Urinary bladder (tissue), 3 donors: ENCODE measurements at regions not wholly inside any gene's neighbourhood (a gene's known extent, or its start where the extent isn't known, plus 50 kb on each side); places are given as distances from the start of the nearest gene placed in this dataset.

Experiments used
- DNase-seq: peaks from one replicate; pipeline ENCODE4 v3.0.0-alpha.2; 2015; ENCODE audit errors: extremely low spot score
- H3K27ac ChIP-seq: one replicate; pipeline ENCODE4 v1.5.1; 2013; ENCODE audit warnings: low read depth, mild to moderate bottlenecking, moderate library complexity
- H3K36me3 ChIP-seq: one replicate; pipeline ENCODE4 v1.6.1; 2013; ENCODE audit warnings: mild to moderate bottlenecking, moderate library complexity; ENCODE audit not compliant: insufficient read depth
- H3K4me1 ChIP-seq: one replicate; pipeline ENCODE4 v1.6.1; 2013; ENCODE audit warnings: mild to moderate bottlenecking, moderate library complexity; ENCODE audit not compliant: insufficient read depth
- H3K4me3 ChIP-seq: one replicate; pipeline ENCODE4 v1.5.1; 2013; ENCODE audit warnings: low read depth, low read length
- WGBS: extraction: QIAGEN DNeasy Blood & Tissue Kit; methylation state at CpG from one replicate; pipeline ENCODE4 v1.1.7; 2013; 5-methylcytosine and 5-hydroxymethylcytosine counted together
- donor health status: healthy with polysubstance abuse.
- donor health status: healthy.

GRCh38 chr2:236685361-236685760 lies 115.7 kb downstream of the ACKR3 start:
- no peak for DNase-seq
- Histone ChIP-seq H3K27ac (no peak overlapping the region), H3K36me3 (no peaks in the 10 kb centered on the region), H3K4me3 (no peak overlapping the region), H3K4me1 (no peaks in the 10 kb centered on the region)
- 61% methylated on average over 1 of the region's 1 CpG for WGBS

- no peak for DNase-seq
- 91% methylated on average over 11 of the region's 11 CpGs for WGBS
- Histone ChIP-seq H3K36me3 (no peaks in the 10 kb centered on the region), H3K4me3 (no peak overlapping the region), H3K4me1 (no peaks in the 10 kb centered on the region), H3K27ac (no peak overlapping the region)
Measured at GRCh38 chr2:236685979-236686520, 116.4 kb downstream of the ACKR3 start.

- H3K27ac ChIP-seq, result no peak overlapping the region
- no peaks in the 10 kb centered on the region for H3K36me3 ChIP-seq
- 79% methylated on average over 2 of the region's 2 CpGs for WGBS
- no peak overlapping the region for H3K4me3 ChIP-seq
- DNase-seq, result no peak
- H3K4me1 ChIP-seq, result no peaks in the 10 kb centered on the region
Measured at GRCh38 chr2:236686561-236686960, 116.9 kb downstream of the ACKR3 start.

GRCh38 chr2:236687296-236687965 lies 117.8 kb downstream of the ACKR3 start:
- H3K27ac ChIP-seq, result no peak overlapping the region
- no peak for DNase-seq
- 74% methylated on average over 8 of the region's 8 CpGs for WGBS

GRCh38 chr2:236688157-236688556 lies 118.5 kb downstream of the ACKR3 start:
- Histone ChIP-seq H3K27ac (no peak overlapping the region), H3K36me3 (no peaks in the 10 kb centered on the region), H3K4me3 (no peak overlapping the region), H3K4me1 (no peaks in the 10 kb centered on the region)
- no peak for DNase-seq
- 94% methylated on average over 6 of the region's 6 CpGs for WGBS

More at GRCh38 chr2:236687296-236687965, 117.8 kb downstream of the ACKR3 start:
- H3K4me3 ChIP-seq, result no peak overlapping the region
- no peaks in the 10 kb centered on the region for H3K4me1 ChIP-seq
- H3K36me3 ChIP-seq, result no peaks in the 10 kb centered on the region

GRCh38 chr2:236688563-236689392 lies 119.2 kb downstream of the ACKR3 start:
- no peaks in the 10 kb centered on the region for H3K4me1 ChIP-seq
- DNase-seq, result no peak
- no peak overlapping the region for H3K4me3 ChIP-seq
- no peaks in the 10 kb centered on the region for H3K36me3 ChIP-seq
- 73% methylated on average over 23 of the region's 23 CpGs for WGBS
- H3K27ac ChIP-seq, result no peak overlapping the region

GRCh38 chr2:236689393-236689700 lies 119.7 kb downstream of the ACKR3 start:
- H3K36me3 ChIP-seq, result no peaks in the 10 kb centered on the region
- H3K4me3 ChIP-seq, result no peak overlapping the region
- H3K27ac ChIP-seq, result no peak overlapping the region
- no peak for DNase-seq
- 83% methylated on average over 1 of the region's 1 CpG for WGBS
- no peaks in the 10 kb centered on the region for H3K4me1 ChIP-seq

- WGBS, result 91% methylated on average over 3 of the region's 3 CpGs
- no peaks in the 10 kb centered on the region for H3K4me1 ChIP-seq
- DNase-seq, result no peak
- no peak overlapping the region for H3K4me3 ChIP-seq
- no peaks in the 10 kb centered on the region for H3K36me3 ChIP-seq
- H3K27ac ChIP-seq, result no peak overlapping the region
Measured at GRCh38 chr2:236689981-236690380, 120.4 kb downstream of the ACKR3 start.

- H3K27ac ChIP-seq, result no peak overlapping the region
- no peaks in the 10 kb centered on the region for H3K4me1 ChIP-seq
- WGBS, result 96% methylated on average over 3 of the region's 3 CpGs
- H3K4me3 ChIP-seq, result no peak overlapping the region
- DNase-seq, result no peak
- H3K36me3 ChIP-seq, result no peaks in the 10 kb centered on the region
Measured at GRCh38 chr2:236690726-236691125, 121.1 kb downstream of the ACKR3 start.

- no peak overlapping the region for H3K4me3 ChIP-seq
- no peaks in the 10 kb centered on the region for H3K36me3 ChIP-seq
- DNase-seq, result no peak
- 84% methylated on average over 6 of the region's 6 CpGs for WGBS
- no peak overlapping the region for H3K27ac ChIP-seq
- H3K4me1 ChIP-seq, result no peaks in the 10 kb centered on the region
Measured at GRCh38 chr2:236691799-236692167, 122.2 kb downstream of the ACKR3 start.

- DNase-seq, result no peak
- no peak overlapping the region for H3K4me3 ChIP-seq
- WGBS, result 94% methylated on average over 7 of the region's 7 CpGs
- no peaks in the 10 kb centered on the region for H3K36me3 ChIP-seq
- H3K4me1 ChIP-seq, result no peaks in the 10 kb centered on the region
- no peak overlapping the region for H3K27ac ChIP-seq
Measured at GRCh38 chr2:236692937-236693336, 123.3 kb downstream of the ACKR3 start.

- DNase-seq, result no peak
- 95% methylated on average over 4 of the region's 4 CpGs for WGBS
- Histone ChIP-seq H3K36me3 (no peaks in the 10 kb centered on the region), H3K4me1 (no peaks in the 10 kb centered on the region), H3K4me3 (no peak overlapping the region), H3K27ac (no peak overlapping the region)
Measured at GRCh38 chr2:236693531-236693930, 123.9 kb downstream of the ACKR3 start.

GRCh38 chr2:236694146-236694888 lies 124.7 kb downstream of the ACKR3 start:
- Histone ChIP-seq H3K4me3 (no peak overlapping the region), H3K36me3 (no peaks in the 10 kb centered on the region), H3K4me1 (no peaks in the 10 kb centered on the region), H3K27ac (no peak overlapping the region)
- no peak for DNase-seq
- 88% methylated on average over 10 of the region's 10 CpGs for WGBS

GRCh38 chr2:236696834-236697233 lies 127.2 kb downstream of the ACKR3 start:
- H3K27ac ChIP-seq, result no peak overlapping the region
- WGBS, result 64% methylated on average over 3 of the region's 3 CpGs
- DNase-seq, result no peak
- no peak overlapping the region for H3K4me3 ChIP-seq
- no peaks in the 10 kb centered on the region for H3K4me1 ChIP-seq
- H3K36me3 ChIP-seq, result no peaks in the 10 kb centered on the region
